ENCODE measurements at regions not wholly inside any gene's neighbourhood (a gene's known extent, or its start where the extent isn't known, plus 50 kb on each side); places are given as distances from the start of the nearest gene placed in this dataset.

DNA sequence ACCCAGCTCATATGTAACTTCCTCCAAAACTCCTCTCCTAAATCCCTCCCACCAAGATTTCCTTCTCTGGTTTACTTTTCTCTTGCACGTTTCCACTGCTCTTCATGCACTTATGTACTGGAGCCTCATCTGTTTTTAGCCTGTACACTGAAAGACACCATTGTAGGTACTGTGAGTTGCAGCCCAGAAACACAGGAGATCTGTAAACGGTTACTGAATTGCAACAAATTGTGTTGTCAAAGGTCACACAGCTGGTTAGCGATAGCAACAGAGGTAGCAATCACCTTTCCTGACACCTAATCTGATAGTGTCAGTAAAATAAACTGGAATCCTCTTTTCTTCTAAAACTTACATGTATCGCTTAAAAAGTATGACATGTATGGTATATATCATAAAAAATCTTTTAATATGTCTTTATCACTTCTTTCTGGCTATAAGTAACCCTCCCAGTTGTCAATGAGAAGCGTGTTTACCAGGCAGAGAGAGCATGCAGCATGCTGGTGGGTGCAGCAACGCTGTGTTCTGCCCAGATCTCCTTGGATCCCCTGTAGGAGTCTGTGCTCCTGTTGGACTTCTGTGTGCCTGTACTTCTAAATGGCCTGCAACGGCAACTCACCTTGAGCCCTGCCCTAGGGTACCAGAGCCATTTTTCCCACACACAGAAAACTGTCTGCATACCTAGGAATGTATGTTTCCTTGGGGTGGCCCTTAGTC is 121.5 kb upstream of the CPM start:
- TF ChIP-seq POLR2AphosphoS5 (IDR thresholded peaks at IDR 0.05; ENCODE audit: low read depth, low read length), result no peak
- no peak for TF ChIP-seq TAF1 (IDR thresholded peaks at IDR 0.05; ENCODE audit: borderline replicate concordance, low read depth, low read length)
- no peak for TF ChIP-seq POLR2A (IDR thresholded peaks at IDR 0.05; ENCODE audit: low read depth, low read length)
- FAIRE-seq (no peak), DNase-seq (ENCODE audit: insufficient read length) (no peak)

DNA sequence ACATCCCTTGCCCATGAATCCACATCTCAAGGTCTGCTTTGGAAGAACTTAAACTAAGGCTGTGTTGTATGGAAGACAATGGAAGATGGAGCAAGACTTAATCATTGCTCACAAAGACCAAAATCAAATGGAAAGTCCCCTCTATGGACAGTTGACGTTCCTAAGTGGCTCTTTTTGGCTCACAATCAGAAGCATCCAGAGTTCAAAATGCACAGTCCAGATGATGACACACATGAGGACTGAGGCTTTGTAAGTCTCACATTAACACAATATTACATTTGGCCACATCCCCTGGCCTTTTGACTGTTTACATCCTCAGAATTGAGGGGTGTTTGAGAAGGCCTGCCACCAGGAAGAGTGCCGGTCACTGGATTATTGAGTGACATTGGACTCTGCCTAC is 122.3 kb upstream of the CPM start:
- FAIRE-seq (no peak), DNase-seq (ENCODE audit: insufficient read length) (no peak)
- TF ChIP-seq POLR2A (IDR thresholded peaks at IDR 0.05; ENCODE audit: low read depth, low read length), result no peak
- TF ChIP-seq TAF1 (IDR thresholded peaks at IDR 0.05; ENCODE audit: borderline replicate concordance, low read depth, low read length), result no peak
- TF ChIP-seq POLR2AphosphoS5 (IDR thresholded peaks at IDR 0.05; ENCODE audit: low read depth, low read length), result no peak

DNA sequence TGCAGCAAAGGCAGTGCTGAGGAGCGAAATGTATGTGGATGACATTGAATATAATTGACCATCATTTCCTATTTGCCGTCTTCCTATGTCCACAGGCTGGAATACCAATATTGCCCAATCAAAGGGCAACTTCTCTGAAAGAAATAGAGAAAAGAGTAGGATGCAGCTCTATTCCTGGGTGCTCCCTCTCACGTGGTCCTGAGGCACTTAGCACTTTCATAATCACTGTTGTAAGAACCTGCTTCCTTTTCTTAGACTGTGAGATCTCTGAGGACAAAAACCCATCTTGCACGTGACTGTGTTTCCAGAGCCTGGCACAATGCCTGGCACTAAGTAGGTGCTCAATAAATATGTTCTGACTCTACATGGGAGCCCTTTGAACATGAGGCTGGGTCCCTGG is 122.7 kb upstream of the CPM start:
- FAIRE-seq (no peak), DNase-seq (ENCODE audit: insufficient read length) (no peak)
- TF ChIP-seq POLR2A (IDR thresholded peaks at IDR 0.05; ENCODE audit: low read depth, low read length) (no peak), POLR2AphosphoS5 (IDR thresholded peaks at IDR 0.05; ENCODE audit: low read depth, low read length) (no peak), TAF1 (IDR thresholded peaks at IDR 0.05; ENCODE audit: borderline replicate concordance, low read depth, low read length) (no peak)

DNA sequence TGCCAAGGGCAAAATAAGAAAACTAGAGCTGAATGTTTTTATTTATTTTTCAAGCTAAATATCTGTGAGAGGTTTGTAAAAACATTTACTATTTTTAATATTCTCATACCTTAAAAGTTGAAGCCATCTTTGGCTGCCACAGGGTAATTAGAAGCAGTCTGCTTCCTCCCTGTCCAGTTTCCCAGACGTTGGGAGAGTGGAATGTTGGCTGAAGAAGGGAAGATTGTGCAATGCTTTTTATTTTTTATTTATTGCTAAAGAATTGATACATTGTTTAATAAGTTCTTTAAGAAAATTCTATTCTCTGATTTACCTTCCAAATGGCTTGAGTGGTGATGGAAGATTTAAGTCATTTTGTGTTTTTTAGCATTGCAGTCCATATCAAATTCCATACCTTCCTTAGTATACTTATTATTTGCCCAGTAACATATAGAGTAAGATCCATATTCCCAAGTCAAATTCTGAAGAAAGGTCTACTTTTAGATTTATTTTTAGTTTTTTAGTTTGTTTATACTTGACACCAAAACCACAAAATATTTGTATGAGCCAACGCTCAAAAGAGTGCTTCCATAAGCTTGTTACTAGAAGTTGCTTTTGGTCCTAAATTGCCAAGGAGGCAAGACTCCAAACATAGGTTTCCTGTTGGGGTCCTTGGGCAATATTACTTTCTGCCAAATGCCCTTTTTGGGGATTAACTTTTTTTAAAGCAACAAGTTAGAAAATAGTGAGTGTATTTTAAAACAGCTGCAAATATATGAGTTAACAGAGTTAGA is 124.0 kb upstream of the CPM start:
- no peak for TF ChIP-seq TAF1 (IDR thresholded peaks at IDR 0.05; ENCODE audit: borderline replicate concordance, low read depth, low read length)
- TF ChIP-seq POLR2AphosphoS5 (IDR thresholded peaks at IDR 0.05; ENCODE audit: low read depth, low read length), result no peak
- TF ChIP-seq POLR2A (IDR thresholded peaks at IDR 0.05; ENCODE audit: low read depth, low read length), result no peak
- FAIRE-seq, result no peak
- no peak for DNase-seq (ENCODE audit: insufficient read length)

DNA sequence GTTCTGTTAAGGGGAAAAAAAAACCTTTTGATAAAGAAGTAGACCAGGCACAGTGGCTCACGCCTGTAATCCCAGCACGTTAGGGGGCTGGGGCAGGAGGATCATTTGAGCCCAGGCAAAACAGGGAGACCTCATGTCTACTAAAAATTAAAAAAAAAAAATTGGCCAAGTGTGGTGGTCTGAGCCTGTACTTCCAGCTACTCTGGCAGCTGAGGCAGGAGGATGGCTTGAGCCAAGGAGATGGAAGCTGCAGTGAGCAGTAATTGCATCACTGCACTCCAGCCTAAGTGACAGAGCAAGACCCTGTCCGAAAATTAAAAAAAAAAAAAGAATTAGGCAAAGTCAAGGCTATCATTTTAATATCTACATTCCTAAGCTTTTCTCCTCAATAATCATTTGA is 124.8 kb upstream of the CPM start:
- no peak for DNase-seq (ENCODE audit: insufficient read length)
- no peak for FAIRE-seq
- TF ChIP-seq POLR2AphosphoS5 (IDR thresholded peaks at IDR 0.05; ENCODE audit: low read depth, low read length), result no peak
- TF ChIP-seq TAF1 (IDR thresholded peaks at IDR 0.05; ENCODE audit: borderline replicate concordance, low read depth, low read length), result no peak
- no peak for TF ChIP-seq POLR2A (IDR thresholded peaks at IDR 0.05; ENCODE audit: low read depth, low read length)

DNA sequence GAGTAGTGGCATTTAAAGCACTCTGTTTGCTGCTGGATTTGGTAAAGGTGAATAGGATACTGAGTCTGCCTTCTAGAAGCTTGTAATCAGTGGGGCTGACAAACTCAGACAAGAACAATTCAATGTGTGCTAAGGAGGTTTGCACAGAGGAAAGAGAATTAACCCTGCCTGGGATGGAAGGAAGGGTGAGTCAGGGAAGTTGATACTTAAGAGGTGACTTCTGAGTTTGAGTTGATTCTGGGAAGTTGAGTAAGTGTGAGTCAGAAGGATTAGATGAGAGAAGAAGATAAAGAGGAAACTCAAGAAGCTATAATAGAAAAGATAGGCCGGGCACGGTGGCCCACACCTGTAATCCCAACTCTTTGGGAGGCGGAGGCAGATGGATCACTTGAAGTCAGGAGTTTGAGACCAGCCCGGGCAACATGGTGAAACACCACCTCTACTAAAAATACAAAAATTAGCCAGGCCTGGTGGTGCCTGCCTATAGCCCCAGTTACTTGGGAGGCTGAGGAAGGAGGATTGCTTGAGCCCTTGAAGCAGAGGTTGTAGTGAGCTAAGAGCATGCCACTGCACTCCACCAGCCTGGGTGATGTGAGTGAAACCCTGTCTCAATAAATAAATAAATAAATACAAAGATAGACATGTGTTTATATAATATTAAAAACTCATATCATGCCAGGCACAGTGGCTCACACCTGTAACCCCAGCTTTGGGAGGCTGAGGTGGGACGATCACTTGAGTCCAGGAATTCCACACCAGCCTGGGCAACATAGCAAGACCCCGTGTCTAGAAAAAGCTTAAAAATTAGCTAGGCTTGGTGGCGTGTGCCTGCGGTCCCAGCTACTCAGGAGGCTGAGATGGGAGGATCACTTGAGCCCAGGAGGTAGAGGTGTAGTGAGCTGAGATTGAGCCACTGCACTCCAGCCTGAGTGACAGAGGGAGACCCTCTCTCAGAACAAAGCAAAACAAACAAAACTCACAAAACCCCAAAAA is 126.8 kb upstream of the CPM start:
- DNase-seq (ENCODE audit: insufficient read length), result no peak
- no peak for TF ChIP-seq TAF1 (IDR thresholded peaks at IDR 0.05; ENCODE audit: borderline replicate concordance, low read depth, low read length)
- TF ChIP-seq POLR2A (IDR thresholded peaks at IDR 0.05; ENCODE audit: low read depth, low read length), result no peak
- no peak for TF ChIP-seq POLR2AphosphoS5 (IDR thresholded peaks at IDR 0.05; ENCODE audit: low read depth, low read length)
- no peak for FAIRE-seq

DNA sequence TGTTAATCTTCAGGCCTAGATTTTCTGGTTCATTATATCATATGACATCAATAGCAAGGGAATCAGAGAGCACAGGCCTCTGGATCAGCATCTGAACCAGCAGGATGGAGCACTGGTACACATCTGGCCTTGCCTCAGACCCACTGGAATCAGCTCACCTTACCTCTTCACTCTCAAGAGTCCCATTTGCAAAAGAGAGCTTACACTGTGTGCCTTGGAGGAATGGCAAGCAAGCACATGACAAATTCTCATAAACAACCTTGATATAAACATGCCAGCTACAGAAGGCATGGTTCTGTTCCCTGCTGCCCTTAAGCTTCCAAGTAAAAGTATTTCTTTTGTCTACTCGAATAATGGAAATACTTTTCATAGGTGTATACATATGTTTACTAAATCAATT is 128.6 kb upstream of the CPM start:
- FAIRE-seq (no peak), DNase-seq (ENCODE audit: insufficient read length) (no peak)
- TF ChIP-seq POLR2AphosphoS5 (IDR thresholded peaks at IDR 0.05; ENCODE audit: low read depth, low read length), result no peak
- no peak for TF ChIP-seq POLR2A (IDR thresholded peaks at IDR 0.05; ENCODE audit: low read depth, low read length)
- TF ChIP-seq TAF1 (IDR thresholded peaks at IDR 0.05; ENCODE audit: borderline replicate concordance, low read depth, low read length), result no peak

DNA sequence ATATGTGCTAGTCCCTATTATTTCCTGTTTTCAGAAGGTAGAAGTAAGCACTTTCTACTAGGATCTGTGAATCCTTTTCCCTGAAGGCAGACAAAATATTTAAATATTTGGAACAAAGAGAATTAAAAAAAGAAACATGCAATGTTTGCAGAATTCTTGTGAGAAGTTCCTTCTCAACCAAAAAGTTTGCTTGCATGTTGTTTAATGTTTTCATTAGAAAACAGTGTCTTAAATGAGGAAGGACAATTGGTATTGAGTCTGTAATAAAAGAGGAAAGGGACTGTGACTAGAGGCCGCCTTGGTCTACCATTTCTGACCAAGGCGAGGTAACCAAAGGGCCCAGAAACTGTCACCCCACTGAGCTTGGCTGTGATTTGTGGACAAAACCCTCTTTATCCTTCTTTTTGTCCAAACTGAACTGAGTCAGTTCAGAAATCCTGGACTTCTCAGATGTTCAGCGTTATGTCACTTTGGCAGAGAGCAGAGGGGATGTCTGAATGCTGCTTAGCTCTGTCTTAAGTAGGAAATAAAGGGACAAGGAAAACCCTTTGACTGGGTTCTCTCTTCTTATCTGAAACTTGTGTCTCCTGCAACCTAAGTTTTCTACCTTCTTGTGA is 129.8 kb upstream of the CPM start:
- TF ChIP-seq TAF1 (IDR thresholded peaks at IDR 0.05; ENCODE audit: borderline replicate concordance, low read depth, low read length), result no peak
- no peak for TF ChIP-seq POLR2A (IDR thresholded peaks at IDR 0.05; ENCODE audit: low read depth, low read length)
- TF ChIP-seq POLR2AphosphoS5 (IDR thresholded peaks at IDR 0.05; ENCODE audit: low read depth, low read length), result no peak
- DNase-seq (ENCODE audit: insufficient read length) (no peak), FAIRE-seq (no peak)

DNA sequence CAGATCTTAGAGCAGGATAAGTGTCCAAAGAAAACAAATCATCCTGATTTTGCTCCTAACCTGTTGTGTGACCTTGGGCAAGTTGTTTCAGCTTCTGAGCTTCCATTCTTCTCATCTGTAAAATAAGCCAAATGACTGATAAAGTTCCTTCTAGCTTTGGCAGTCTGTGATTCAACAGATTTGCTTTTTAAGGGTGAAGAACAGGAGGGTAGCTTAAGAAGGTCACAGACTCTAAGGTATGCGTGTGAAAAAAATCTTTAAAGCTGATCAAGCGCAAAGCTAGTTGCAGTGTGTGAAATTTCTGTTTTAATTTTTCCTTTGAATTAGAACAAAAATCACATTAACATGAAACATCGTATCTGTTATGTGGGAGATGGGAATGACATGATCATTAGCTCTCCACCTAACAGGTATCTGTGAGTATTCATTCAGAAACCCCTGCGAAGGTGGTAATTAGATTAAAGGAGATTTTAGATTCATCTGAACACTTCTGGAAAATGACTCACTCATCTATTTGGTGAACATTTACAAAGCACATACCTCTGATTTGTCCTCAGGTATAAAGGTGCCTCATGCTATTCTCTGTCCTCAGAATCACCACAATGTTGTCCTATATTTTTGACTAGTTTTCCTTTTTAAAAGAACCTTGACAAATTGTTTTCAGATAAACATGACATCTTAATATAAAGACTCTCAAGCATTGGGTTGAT is 131.9 kb upstream of the CPM start:
- DNase-seq (ENCODE audit: insufficient read length), result no peak
- FAIRE-seq, result no peak
- no peak for TF ChIP-seq POLR2A (IDR thresholded peaks at IDR 0.05; ENCODE audit: low read depth, low read length)
- TF ChIP-seq POLR2AphosphoS5 (IDR thresholded peaks at IDR 0.05; ENCODE audit: low read depth, low read length), result no peak
- TF ChIP-seq TAF1 (IDR thresholded peaks at IDR 0.05; ENCODE audit: borderline replicate concordance, low read depth, low read length), result no peak

DNA sequence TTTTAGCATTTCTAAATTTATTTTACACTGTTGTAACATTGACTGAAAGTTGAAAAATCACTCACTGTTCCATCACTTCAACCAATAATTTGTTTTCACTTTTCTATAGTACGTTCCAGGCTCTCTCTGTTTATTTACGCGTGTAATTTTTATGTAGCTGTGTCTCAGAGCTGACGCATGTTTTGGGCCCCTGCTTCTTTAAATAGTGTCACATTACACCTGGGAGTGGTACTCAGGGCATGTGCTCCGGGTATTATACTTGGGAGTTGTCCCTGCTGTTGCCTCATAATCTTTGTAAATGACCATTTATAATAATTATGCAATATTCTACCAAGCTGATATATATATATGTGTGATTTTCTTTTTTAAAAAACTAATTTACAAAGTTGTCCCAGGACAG is 132.8 kb upstream of the CPM start:
- DNase-seq (ENCODE audit: insufficient read length) (no peak), FAIRE-seq (no peak)
- no peak for TF ChIP-seq POLR2A (IDR thresholded peaks at IDR 0.05; ENCODE audit: low read depth, low read length)
- no peak for TF ChIP-seq TAF1 (IDR thresholded peaks at IDR 0.05; ENCODE audit: borderline replicate concordance, low read depth, low read length)
- no peak for TF ChIP-seq POLR2AphosphoS5 (IDR thresholded peaks at IDR 0.05; ENCODE audit: low read depth, low read length)
